ENCODE measurements at regions not wholly inside any gene's neighbourhood (a gene's known extent, or its start where the extent isn't known, plus 50 kb on each side); places are given as distances from the start of the nearest gene placed in this dataset.
"Not testable (repeated sequence)": the region's sequence is repeated elsewhere in the genome, so short reads cannot be mapped to it uniquely, and the experiment has no call there.

- in situ Hi-C loops (cut with MboI; ENCODE audit: low pct_unique_long_range_greater_than_20kb in 2 of 9, low sequenced_read_pairs in 9 of 9, unreplicated experiment in 9 of 9): no loop called here
- H3K4me3 ChIP-seq: no peak overlapping the region
- no peaks in the 10 kb centered on the region for H3K4me1 ChIP-seq (replicated peaks in 1 of 2)
- no peak overlapping the region for H3K27ac ChIP-seq
- ATAC-seq (replicated peaks in 6 of 8): no peak
- WGBS, 10 experiments: 6 to 89% (median 80%) methylated on average over 1 to 3 of the region's 3 CpGs
Observed at GRCh38 chr9:115461280-115461679, 343.3 kb upstream of the TNC start.

- WGBS, 10 experiments: 67 to 96% (median 80%) methylated on average over 1 to 6 of the region's 7 CpGs
- no peak for ATAC-seq (replicated peaks in 6 of 8)
- in situ Hi-C loops (cut with MboI; ENCODE audit: low pct_unique_long_range_greater_than_20kb in 2 of 9, low sequenced_read_pairs in 9 of 9, unreplicated experiment in 9 of 9): no loop called here
- no peaks in the 10 kb centered on the region for H3K4me1 ChIP-seq (replicated peaks in 1 of 2)
- no peak overlapping the region for H3K27ac ChIP-seq
- H3K4me3 ChIP-seq: no peak overlapping the region
Observed at GRCh38 chr9:115462623-115463022, 344.7 kb upstream of the TNC start.

GRCh38 chr9:115466756-115467155, 348.8 kb upstream of the TNC start:
- ATAC-seq (replicated peaks in 6 of 8): no peak
- WGBS, 10 experiments: 0 to 100% (median 84%) methylated on average over 1 to 7 of the region's 7 CpGs
- in situ Hi-C loops (cut with MboI; ENCODE audit: low pct_unique_long_range_greater_than_20kb in 2 of 9, low sequenced_read_pairs in 9 of 9, unreplicated experiment in 9 of 9): no loop called here
- no peak overlapping the region for H3K27ac ChIP-seq
- no peak overlapping the region for H3K4me3 ChIP-seq
- no peaks in the 10 kb centered on the region for H3K4me1 ChIP-seq (replicated peaks in 1 of 2)

GRCh38 chr9:115469841-115470240, 351.9 kb upstream of the TNC start:
- peak in 2 of 8 experiments; percentile 33 to 64 for ATAC-seq (replicated peaks in 6 of 8)
- 0 to 71% (median 50%) methylated on average over 1 to 2 of the region's 2 CpGs; no CpG with 5 or more reads in 1 of the 10 experiments for WGBS, 10 experiments
- Histone ChIP-seq H3K4me1 (replicated peaks in 1 of 2) (no peaks in the 10 kb centered on the region), H3K4me3 (no peak overlapping the region), H3K27ac (no peak overlapping the region)
- in situ Hi-C loops (cut with MboI; ENCODE audit: low pct_unique_long_range_greater_than_20kb in 2 of 9, low sequenced_read_pairs in 9 of 9, unreplicated experiment in 9 of 9): no loop called here

GRCh38 chr9:115473032-115473431, 355.1 kb upstream of the TNC start:
- H3K4me3 ChIP-seq; H3K4me1 ChIP-seq (replicated peaks in 1 of 2); in situ Hi-C loops (cut with MboI; ENCODE audit: low pct_unique_long_range_greater_than_20kb in 2 of 9, low sequenced_read_pairs in 9 of 9, unreplicated experiment in 9 of 9); ATAC-seq (replicated peaks in 6 of 8); H3K27ac ChIP-seq: not testable (repeated sequence)
- whole genome bisulfite sequencing, 10 experiments: 83 to 92% methylated on average over 1 to 2 of the region's 3 CpGs; no CpG with 5 or more reads in 8 of the 10 experiments

- Histone ChIP-seq H3K4me1 (replicated peaks in 1 of 2) (peaks cover 0 to 5% of the 10 kb centered on the region in 2 donors), H3K4me3 (no peak overlapping the region), H3K27ac (no peak overlapping the region)
- in situ Hi-C loops (cut with MboI; ENCODE audit: low pct_unique_long_range_greater_than_20kb in 2 of 9, low sequenced_read_pairs in 9 of 9, unreplicated experiment in 9 of 9): no loop called here
- WGBS, 10 experiments: 17 to 85% (median 67%) methylated on average over 1 to 2 of the region's 2 CpGs; no CpG with 5 or more reads in 1 of the 10 experiments
- no peak for ATAC-seq (replicated peaks in 6 of 8)
Observed at GRCh38 chr9:115481769-115482168, 363.8 kb upstream of the TNC start.

GRCh38 chr9:115482747-115483146, 364.8 kb upstream of the TNC start:
- ATAC-seq (replicated peaks in 6 of 8): no peak
- peaks cover 0 to 5% of the 10 kb centered on the region in 2 donors for H3K4me1 ChIP-seq (replicated peaks in 1 of 2)
- 65 to 100% (median 77%) methylated on average over 2 to 3 of the region's 3 CpGs for WGBS, 10 experiments

GRCh38 chr9:115492869-115493268, 374.9 kb upstream of the TNC start:
- no peak for ATAC-seq (replicated peaks in 6 of 8)
- in situ Hi-C loops (cut with MboI; ENCODE audit: low pct_unique_long_range_greater_than_20kb in 2 of 9, low sequenced_read_pairs in 9 of 9, unreplicated experiment in 9 of 9): no loop called here
- H3K27ac ChIP-seq: no peak overlapping the region
- H3K4me3 ChIP-seq: no peak overlapping the region
- peaks cover 3 to 4% of the 10 kb centered on the region in 2 donors for H3K4me1 ChIP-seq (replicated peaks in 1 of 2)

More at GRCh38 chr9:115482747-115483146, 364.8 kb upstream of the TNC start:
- no peak overlapping the region for H3K4me3 ChIP-seq
- in situ Hi-C loops (cut with MboI; ENCODE audit: low pct_unique_long_range_greater_than_20kb in 2 of 9, low sequenced_read_pairs in 9 of 9, unreplicated experiment in 9 of 9): no loop called here
- no peak overlapping the region for H3K27ac ChIP-seq

GRCh38 chr9:115494393-115494792, 376.4 kb upstream of the TNC start:
- no peak overlapping the region for H3K27ac ChIP-seq
- 33 to 100% (median 89%) methylated on average over 1 of the region's 1 CpG; no CpG with 5 or more reads in 3 of the 10 experiments for WGBS, 10 experiments
- H3K4me3 ChIP-seq: no peak overlapping the region
- H3K4me1 ChIP-seq (replicated peaks in 1 of 2): peaks cover 3 to 4% of the 10 kb centered on the region in 2 donors
- in situ Hi-C loops (cut with MboI; ENCODE audit: low pct_unique_long_range_greater_than_20kb in 2 of 9, low sequenced_read_pairs in 9 of 9, unreplicated experiment in 9 of 9): no loop called here
- no peak for ATAC-seq (replicated peaks in 6 of 8)

GRCh38 chr9:115495052-115495635, 377.2 kb upstream of the TNC start:
- no peak for ATAC-seq (replicated peaks in 6 of 8)
- in situ Hi-C loops (cut with MboI; ENCODE audit: low pct_unique_long_range_greater_than_20kb in 2 of 9, low sequenced_read_pairs in 9 of 9, unreplicated experiment in 9 of 9): no loop called here
- H3K27ac ChIP-seq: no peak overlapping the region
- H3K4me1 ChIP-seq (replicated peaks in 1 of 2): peaks cover 3 to 4% of the 10 kb centered on the region in 2 donors
- WGBS, 10 experiments: 33 to 94% (median 62%) methylated on average over 2 to 6 of the region's 6 CpGs
- H3K4me3 ChIP-seq: no peak overlapping the region

GRCh38 chr9:115495836-115496235, 377.9 kb upstream of the TNC start:
- in situ Hi-C loops (cut with MboI; ENCODE audit: low pct_unique_long_range_greater_than_20kb in 2 of 9, low sequenced_read_pairs in 9 of 9, unreplicated experiment in 9 of 9): no loop called here

GRCh38 chr9:115498303-115498702, 380.3 kb upstream of the TNC start:
- in situ Hi-C loops (cut with MboI; ENCODE audit: low pct_unique_long_range_greater_than_20kb in 2 of 9, low sequenced_read_pairs in 9 of 9, unreplicated experiment in 9 of 9): no loop called here
- peak in 3 of 8 experiments; percentile 33 to 70 (median 61) for ATAC-seq (replicated peaks in 6 of 8)
- H3K27ac ChIP-seq: no peak overlapping the region
- 37 to 100% (median 82%) methylated on average over 1 to 4 of the region's 4 CpGs for WGBS, 10 experiments
- peaks cover 3 to 4% of the 10 kb centered on the region in 2 donors for H3K4me1 ChIP-seq (replicated peaks in 1 of 2)
- no peak overlapping the region for H3K4me3 ChIP-seq

More at GRCh38 chr9:115495836-115496235, 377.9 kb upstream of the TNC start:
- H3K4me1 ChIP-seq (replicated peaks in 1 of 2): peaks cover 3 to 4% of the 10 kb centered on the region in 2 donors
- H3K27ac ChIP-seq: no peak overlapping the region
- ATAC-seq (replicated peaks in 6 of 8): peak in 2 of 8 experiments; percentile 79 to 80
- no peak overlapping the region for H3K4me3 ChIP-seq

- ATAC-seq (replicated peaks in 6 of 8): no peak
- in situ Hi-C loops (cut with MboI; ENCODE audit: low pct_unique_long_range_greater_than_20kb in 2 of 9, low sequenced_read_pairs in 9 of 9, unreplicated experiment in 9 of 9): loop anchor here in 4 of 9 experiments (25.0 kb wide), 5 partner anchors 270 to 1095 kb away; partner anchors contain the start of gene TEX53 (in 1 of the 4)
- H3K4me1 ChIP-seq (replicated peaks in 1 of 2): no peaks in the 10 kb centered on the region
- H3K27ac ChIP-seq: no peak overlapping the region
- no peak overlapping the region for H3K4me3 ChIP-seq
Observed at GRCh38 chr9:115507148-115507547, 389.2 kb upstream of the TNC start.

- H3K27ac ChIP-seq: no peak overlapping the region
- no peak overlapping the region for H3K4me3 ChIP-seq
- no peak for ATAC-seq (replicated peaks in 6 of 8)
- in situ Hi-C loops (cut with MboI; ENCODE audit: low pct_unique_long_range_greater_than_20kb in 2 of 9, low sequenced_read_pairs in 9 of 9, unreplicated experiment in 9 of 9): loop anchor here in 4 of 9 experiments (25.0 kb wide), 5 partner anchors 276 to 1101 kb away; partner anchors contain the start of gene TEX53 (in 1 of the 4)
- H3K4me1 ChIP-seq (replicated peaks in 1 of 2): no peaks in the 10 kb centered on the region
- 46 to 100% (median 82%) methylated on average over 1 to 3 of the region's 3 CpGs; no CpG with 5 or more reads in 1 of the 10 experiments for WGBS, 10 experiments
Observed at GRCh38 chr9:115513148-115513547, 395.2 kb upstream of the TNC start.

Data from motor neuron (in vitro differentiated cells).